Activated effector memory CD4-positive, alpha-beta T cell treated with Interleukin-2 at 50 U/mL for 16 hours (primary cell): ENCODE measurements at regions not wholly inside any gene's neighbourhood (a gene's known extent, or its start where the extent isn't known, plus 50 kb on each side); places are given as distances from the start of the nearest gene placed in this dataset.
"Not testable (repeated sequence)": the region's sequence is repeated elsewhere in the genome, so short reads cannot be mapped to it uniquely, and the experiment has no call there.

ENCODE experiments used
- DNase-seq: peaks from one replicate; pipeline ENCODE4 v3.0.0-alpha.2; 2020

DNA sequence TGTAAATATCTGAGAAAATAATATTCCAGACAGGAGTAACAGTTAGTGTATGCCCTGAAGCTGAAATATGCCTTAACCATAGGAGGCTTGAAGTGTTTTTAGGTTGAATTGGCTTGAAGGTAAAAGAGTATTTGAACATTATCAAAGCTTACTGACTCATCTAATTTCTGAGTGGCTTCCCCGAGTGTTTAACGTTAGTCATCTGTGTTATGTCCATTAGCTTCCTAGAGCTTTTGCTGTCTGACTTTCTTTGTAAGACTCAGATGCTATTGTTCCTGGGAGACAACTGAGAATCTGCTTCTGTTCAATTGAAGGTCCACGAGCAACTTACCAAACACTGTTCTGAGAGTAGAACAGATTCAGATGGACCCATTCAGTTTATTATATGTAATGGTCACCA is 656.8 kb upstream of the NECTIN3 start:
- no peak for DNase-seq

DNA sequence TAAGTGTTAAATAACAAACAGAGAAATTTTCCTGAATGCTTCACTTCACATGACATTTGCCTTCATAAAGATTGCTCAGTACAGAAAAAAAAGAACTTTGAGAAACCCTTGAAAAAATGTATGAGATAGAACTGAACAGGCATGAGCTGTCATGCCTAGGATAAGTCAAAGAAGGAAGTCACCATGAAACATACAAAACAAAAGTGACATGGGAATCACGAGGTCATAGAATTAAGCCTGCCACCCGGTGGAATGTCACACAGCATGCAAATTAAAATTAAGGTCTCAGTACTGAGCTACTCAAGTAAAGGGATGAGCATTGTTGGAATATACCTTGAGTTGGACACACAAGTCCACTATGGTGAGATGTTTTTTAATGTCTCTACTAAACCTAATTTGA is 652.5 kb upstream of the NECTIN3 start:
- no peak for DNase-seq

DNA sequence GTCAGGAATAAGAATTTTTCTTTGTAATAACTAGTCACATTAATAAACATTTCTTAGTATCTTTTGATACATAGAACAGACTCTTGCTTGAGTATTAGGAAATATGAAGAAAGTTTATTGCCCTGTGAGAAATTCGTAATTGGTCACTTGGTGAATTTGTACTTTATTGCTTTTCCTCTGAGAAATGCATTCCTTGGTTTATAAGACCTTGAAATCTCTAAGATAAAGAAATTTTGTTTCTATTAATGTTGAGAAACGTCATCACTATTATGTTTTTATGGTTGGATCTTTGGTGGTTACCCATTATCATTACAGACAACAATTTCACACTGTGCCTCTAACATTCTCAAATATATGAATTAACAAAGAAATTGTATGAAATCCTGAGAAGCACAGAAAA is 652.0 kb upstream of the NECTIN3 start:
- no peak for DNase-seq

DNA sequence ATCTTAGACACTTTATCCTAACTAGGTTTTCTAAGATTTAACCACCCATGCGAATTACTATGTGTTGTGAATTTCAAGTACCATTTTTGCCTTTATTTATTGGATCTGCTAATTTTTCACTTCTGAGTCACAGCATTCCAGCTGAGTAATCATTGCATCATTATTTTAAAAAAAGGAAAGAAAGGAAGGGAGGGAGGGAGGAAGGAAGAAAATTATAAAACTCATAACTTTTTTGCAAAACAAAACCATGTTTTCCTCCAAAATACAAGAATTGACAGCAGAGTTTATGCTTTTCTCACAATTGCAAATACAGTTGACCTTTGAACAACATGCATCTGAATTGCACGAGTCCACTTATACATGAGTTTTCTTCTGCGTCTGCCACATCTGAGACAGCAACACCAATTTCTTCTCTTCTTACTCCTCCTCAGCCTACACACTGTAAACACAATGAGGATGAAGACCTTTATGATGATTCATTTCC is 651.4 kb upstream of the NECTIN3 start:
- DNase-seq, result no peak

DNA sequence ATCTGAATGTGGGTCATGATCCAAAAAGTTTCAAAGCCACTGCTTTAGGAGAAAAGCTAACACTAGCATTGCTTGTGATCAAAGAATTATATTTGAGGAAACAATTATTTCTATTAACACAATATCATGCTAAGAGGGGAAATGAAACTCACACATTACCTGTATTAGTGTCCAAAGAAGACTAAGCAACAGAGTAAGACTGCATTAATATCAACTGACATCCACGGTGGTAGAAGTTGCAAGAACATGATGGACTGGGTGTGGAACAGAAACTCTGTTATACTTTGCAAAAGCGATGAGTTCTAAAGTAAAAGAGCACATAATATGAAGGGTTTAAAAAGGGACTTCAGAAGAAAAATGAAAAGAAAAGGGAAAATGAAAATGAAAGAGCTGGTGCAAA is 648.3 kb upstream of the NECTIN3 start:
- DNase-seq, result no peak

DNA sequence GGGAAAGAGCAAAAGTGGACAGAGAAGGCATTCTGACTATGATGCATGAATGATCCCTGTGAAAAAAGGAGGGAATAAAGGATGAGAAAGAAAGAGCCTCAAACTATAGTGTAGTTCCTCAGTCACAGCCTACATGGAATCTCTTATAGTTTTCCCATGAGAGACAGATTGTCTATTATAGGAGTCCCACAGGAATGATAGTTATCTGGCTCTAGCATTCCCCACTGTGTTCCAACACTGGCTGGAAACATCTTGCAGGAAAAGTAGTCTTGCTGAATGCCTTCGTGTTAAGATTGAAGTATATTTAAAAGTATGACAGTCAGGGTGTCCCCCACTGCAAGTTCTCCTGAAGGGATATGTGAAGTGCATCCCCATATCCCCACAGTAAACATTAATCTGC is 641.5 kb upstream of the NECTIN3 start:
- no peak for DNase-seq

DNA sequence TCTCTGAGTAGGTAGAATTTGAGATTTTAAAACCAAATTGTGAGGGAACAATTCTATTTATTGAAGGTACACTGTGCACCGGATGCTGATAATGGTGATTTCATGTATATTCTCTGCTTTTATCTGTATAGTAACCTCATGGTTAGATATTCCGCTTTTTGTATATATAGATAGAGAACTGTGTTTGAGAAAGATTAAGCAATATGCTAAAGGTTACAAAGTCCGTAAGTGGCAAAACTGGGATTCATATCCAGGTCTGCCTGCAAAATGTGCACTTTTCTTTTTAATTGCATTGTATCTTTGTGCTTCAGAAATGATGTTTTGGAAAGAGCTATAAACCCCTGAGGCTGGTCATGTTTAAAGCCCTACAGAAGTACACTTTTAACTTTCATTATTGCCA is 635.4 kb upstream of the NECTIN3 start:
- no peak for DNase-seq

DNA sequence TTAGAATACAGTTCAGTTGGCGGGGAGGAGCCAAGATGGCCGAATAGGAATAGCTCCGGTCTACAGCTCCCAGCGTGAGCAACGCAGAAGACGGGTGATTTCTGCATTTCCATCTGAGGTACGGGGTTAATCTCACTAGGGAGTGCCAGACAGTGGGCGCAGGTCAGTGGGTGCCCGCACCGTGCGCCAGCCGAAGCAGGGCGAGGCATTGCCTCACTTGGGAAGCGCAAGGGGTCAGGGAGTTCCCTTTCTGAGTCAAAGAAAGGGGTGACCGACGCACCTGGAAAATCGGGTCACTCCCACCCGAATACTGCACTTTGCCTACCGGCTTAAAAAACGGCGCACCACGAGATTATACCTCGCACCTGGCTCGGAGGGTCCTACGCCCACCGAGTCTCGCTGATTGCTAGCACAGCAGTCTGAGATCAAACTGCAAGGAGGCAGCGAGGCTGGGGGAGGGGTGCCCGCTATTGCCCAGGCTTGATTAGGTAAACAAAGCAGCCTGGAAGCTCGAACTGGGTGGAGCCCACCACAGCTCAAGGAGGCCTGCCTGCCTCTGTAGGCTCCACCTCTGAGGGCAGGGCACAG is 631.5 kb upstream of the NECTIN3 start:
- not testable (repeated sequence) for DNase-seq

DNA sequence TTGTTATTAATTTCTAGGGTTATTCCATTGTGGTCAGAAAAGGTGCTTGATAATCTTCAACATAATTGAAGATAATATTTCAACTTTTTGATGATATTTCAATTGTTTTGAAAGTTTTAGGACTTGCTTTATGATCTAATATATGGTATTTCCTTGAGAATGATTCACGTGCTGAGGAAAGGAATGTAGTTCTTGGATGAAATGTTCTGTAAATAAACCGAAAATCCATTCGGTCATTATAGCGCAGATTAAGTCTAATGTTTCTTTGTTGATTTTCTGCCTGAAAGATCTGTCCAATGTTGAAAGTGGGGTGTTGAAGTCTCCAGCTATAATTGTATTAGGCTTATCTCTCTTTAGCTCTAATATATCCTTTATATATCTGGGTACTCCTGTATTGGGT is 617.5 kb upstream of the NECTIN3 start:
- DNase-seq, result no peak

DNA sequence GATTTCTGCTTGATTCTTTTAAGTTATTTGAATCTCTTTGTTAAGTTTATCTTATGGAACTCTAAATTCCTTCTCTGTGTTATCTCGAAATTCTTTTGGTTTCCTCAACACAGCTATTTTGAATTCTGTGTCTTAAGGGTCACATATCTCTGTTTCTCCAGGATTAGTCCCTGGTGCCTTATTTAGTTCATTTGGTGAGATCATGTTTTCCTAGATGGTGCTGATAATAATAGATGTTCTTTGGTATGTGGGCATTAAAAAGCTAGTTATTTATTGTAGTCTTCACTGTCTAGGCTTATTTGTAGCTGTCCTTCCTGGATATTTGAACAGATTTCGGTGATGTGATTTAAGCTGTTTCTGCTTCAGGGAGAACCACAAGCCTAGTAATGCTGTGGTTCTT is 615.6 kb upstream of the NECTIN3 start:
- no peak for DNase-seq

DNA sequence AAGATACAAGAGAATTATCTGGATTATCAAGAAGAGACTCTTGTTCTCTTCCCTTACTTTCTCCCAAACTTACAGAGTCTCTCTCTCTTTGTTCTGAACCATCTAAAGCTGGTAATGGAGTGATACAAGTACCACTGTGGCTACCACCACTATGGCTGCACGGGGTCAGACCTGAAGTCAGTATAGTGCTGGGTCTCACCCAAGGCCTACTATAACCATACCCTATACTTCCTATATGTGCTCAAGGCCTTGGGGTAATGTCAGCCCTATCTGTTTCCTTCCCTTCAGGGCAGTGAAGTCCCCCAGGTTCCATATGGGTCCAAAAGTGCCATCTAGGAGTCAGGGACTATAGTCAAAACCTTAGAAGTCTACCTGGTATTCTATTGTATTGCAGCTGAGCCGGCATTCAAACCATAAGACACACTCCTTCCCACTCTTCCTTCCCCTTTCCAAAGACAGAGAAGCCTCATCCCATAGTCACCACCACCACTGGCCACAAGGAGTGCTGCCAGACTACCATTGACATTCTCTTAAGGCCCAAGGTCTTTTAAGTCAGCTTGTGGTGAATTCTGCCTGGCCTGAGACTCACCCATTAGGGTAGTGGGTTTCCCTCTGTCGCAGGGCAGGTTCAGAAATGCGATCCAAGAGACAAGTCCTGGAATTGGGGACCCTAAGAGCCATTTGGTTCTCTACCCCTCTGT is 615.0 kb upstream of the NECTIN3 start:
- DNase-seq, result no peak

DNA sequence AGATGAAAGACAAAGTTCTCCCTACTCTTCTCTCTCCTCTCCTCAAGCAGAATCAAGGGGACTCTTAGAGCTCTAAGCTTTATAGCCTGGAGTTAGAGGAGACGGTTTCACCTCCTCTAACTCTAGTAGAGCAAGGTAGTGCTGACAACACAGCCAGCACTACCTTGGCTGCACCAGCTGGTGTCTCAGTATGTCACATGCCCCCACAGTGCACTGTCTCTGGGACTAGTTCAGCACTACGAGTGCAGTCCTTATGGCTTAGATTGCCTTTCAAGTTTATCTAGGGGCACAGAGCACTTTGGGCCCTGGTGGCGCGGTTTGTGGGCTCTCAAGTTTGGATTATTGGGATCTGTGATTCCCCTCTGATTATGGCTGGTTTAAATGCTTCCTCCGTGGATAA is 614.1 kb upstream of the NECTIN3 start:
- no peak for DNase-seq

DNA sequence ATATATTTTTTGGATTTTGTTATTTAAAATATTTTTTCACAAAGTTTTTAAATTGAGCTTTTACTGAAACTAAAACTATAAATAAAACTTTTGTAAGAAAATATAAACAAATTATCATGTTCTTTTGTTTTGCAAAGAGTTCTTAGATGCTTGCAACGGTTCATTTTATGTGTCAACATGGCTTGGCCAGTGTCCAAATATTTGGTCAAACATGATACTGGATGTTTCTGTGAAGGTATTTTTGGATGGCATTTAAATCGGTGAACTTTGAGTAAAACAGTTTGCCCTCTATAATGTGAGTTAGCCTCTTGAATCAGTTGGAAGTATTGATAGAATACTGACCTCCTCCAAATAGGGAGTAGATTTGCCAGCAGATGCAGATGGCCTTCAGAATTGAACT is 612.6 kb upstream of the NECTIN3 start:
- no peak for DNase-seq

DNA sequence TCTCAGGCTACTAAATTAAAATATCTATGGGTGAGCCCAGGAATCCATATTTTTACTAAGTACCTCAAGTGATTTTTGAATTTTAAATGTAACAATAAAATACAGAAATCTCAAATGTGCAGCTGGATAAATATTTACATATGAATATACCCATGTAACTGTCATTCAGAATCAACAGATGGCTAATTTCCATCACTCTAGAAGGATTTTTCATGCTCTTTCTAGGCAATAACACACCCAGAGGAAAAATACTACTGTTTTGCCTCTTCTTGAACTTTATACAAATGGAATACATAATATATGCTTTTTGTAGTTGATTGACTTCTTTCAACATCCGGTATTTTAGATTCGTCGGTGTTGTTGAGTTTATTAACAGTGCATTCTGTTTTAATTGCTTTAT is 601.3 kb upstream of the NECTIN3 start:
- no peak for DNase-seq

DNA sequence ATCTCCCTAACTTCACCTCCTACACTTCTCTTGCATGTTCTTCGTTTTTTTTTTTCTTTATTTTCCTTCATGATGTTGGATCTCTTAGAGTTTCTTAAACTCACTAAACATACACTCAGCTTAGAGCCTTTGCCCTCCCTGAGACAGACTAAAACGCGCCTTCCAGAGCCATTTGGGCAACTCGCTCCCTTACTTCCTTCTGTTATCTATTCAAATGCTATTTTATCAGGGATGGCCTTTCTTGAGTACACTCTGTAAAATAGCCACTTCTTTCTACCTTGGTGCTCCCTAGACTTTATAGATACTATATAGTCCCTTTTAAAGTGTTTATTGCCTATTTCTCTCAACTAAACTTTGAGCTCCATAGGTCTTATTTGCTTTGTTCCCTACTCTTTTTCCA is 598.2 kb upstream of the NECTIN3 start:
- no peak for DNase-seq

DNA sequence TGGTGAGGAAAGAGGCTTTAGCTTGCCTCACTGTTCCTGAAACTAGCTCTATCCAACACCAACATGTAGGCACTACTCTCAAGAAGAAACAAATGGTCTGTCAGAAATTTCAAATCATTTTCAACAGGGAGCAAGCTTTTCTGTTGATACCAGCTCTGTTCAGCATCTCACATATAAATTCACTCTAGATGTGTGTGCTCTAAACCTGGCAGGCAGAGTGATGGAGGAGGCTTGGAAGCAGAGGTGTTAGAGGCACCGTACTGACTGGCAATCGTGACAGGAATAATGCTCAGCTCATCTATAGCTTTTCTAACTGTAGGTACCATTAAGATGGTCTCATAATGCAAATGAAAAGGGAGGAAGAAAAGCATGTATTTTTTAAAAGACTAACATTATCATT is 597.2 kb upstream of the NECTIN3 start:
- DNase-seq, result no peak

DNA sequence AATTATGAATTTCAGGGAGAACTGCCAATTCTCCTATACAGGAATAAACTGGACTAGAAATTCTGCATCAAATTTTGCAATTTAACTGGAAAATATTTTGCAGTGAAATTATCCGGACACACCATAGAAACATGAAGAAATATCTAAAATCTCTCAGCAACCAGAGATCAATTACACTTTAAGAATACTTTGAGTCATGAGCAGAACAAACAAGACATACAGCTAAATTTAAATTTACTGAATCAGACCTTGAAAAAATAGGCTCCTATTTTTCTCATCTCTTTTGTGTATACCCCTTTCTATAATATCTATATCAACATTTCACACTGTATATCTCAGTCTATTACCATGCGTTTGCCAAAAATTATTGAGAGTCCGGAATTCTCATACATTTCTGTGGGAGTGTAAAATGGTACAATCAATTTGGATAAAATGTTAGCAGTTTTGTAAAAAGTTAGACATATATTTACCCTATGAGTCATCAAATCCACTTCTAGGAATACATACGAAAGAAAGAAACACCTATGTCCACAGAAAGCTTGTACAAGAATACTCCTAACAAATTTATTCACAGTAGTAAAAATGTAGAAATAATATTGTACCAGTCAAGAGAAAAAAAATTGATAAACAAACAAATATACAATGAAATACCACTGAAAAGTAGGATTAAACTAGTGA is 593.1 kb upstream of the NECTIN3 start:
- DNase-seq, result no peak

DNA sequence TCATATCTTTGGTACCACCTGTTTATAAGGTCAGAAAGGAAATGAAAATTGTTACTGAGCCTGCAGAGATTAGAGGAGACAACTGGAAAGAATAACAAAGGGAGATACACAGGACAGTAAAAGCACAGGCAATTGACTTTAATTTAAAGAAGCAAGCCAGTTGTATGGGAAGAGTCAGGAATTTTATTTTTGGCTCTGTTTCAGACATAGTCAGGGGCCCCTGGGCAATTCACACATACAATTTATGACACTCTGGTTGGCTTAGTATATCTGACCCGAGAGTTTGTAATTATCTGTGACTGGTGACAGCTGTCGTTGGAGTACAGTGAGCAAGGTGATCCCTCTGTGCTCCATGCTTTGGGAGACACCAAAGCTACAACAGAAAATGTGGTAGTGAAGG is 591.9 kb upstream of the NECTIN3 start:
- DNase-seq, result no peak

DNA sequence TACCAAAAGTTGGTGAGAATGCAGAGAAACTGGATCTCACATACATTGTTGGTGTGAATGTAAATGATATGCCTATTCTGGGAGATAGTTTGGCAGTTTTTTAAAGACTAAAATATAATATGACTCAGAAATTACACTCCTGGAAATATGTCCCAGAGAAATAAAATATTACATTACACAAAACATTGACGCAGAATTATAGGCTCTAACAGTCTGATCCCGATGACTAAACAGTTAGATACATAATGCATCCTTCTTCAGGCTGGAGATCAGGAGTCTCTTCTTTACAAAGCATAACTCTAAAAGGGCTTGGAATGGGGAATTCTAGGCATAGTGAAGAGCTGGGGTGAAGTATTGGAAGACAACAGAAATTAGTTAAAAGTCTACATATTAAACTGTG is 586.2 kb upstream of the NECTIN3 start:
- DNase-seq, result no peak

DNA sequence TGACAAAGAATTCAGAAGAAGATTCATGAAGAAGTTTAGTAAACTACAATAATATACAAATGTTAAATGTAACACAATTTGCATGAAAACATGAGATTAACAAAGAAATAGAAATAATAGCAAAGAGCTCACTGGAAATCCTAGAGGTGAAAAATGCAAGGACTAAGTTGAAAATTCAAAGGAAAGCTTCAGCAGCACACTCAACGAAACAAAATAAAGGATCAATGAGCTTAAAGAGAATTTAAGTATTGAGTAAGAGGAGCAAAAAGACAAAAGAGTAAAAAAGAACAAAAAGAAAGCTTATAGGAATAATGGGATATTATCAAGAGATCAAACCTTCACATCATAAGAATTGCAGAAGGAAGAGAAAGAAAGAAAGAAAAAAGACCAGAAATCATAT is 583.8 kb upstream of the NECTIN3 start:
- DNase-seq, result no peak

DNA sequence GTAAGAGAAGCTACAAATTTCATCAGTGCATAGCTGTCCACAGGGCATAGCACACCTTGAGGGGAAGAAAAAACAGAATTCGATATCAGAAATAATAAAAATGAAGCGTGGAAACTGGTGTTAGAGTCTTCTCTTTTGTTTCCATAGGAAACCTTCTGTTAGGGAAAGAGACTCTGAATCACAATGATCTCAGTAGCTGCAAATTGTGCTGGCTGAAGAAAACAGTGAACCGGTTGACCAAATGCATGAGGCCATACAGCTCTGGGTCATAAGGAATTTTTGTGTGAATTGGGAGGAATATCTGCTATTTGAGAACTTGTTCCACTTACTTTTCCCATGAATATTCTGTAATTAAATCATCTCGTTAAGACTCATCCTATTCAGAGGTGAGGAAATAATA is 580.2 kb upstream of the NECTIN3 start:
- DNase-seq, result no peak

DNA sequence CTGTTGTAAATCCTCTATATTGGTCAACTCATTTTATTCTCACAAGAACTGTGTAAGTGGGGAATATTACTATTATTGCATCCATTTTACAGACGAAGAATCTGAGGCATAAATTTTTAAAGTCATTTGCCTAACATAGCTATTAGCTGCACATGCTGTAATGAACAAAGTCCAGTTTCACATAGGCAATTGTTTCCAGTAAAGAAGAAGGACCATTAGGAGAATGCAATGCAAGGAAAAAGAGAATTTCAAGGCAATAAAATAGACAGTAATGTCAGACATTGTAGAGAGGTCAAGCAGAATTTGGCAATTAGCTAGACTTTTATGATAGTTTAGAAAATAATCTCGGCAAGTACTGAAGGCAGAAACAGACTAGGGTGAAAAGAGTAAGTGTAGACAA is 578.7 kb upstream of the NECTIN3 start:
- DNase-seq, result no peak

DNA sequence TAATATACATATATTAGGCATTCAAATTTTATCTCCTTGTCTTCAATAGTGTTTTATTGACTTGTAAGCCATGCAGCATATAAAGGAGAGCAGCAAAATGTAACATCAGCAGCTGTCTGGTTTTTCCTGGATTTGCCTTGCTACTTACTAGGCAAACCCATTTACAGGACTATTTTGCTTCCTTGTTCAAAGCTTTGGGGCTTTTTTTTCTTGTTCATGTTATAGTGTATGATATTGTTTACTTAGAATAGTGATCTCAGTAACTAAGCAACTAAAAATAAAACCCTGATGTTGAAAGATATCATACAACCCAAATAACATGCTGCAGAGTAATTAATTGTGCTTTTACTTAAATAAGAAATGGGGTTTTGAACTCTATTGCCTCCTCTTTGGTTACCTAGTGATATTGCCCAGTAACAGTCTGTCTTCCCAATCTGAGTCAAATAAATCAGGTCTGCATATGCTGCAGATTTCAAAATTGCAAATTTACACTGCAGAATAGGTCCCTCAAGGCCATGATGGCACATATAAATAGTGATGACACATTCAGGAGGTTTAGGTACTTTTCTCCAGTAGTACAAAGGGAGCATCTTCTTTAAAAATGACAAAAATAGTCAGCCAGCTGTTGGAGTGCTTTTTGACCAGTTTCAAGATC is 578.1 kb upstream of the NECTIN3 start:
- DNase-seq, result no peak

DNA sequence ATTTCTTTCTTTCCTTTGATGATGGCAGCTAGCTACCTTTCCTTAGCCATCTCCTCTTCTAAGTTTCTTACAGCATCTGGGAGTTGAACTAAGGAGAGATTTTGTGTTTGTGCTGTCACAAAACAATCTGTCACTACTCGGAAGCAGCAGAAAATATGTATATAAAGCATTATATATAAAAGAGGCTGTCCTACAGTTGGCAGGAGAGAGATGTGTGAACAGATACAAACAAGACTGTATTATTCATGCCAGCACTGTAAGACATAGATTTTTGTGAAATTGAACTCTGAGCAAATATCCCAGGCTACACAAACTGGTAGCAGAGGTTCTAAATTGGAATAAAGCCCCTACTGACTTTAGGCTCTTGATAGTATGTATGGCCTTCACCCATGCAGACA is 577.5 kb upstream of the NECTIN3 start:
- no peak for DNase-seq
